K562 (cell line): ENCODE measurements at regions not wholly inside any gene's neighbourhood (a gene's known extent, or its start where the extent isn't known, plus 50 kb on each side); places are given as distances from the start of the nearest gene placed in this dataset.

Source experiments
- ATAC-seq: fragments of 200-7000 bp; cut with Tn5 transposase; 3 replicates; pipeline ENCODE4 v1.9.1; 2020; ENCODE audit warnings: moderate library complexity
- BruUV-seq: library from RNA; stranded (reverse); fragments of 400-500 nt; replicated peaks from 2 replicates; lab custom pipeline; 2021; lab: Mats Ljungman, UMichigan
- CTCF ChIA-PET: fragments of 300-600 bp; formaldehyde crosslinking; extraction: SDS; loops from one replicate; lab custom pipeline; 2021; ENCODE audit warnings: low intra/inter-chr PET ratio; lab: Yijun Ruan, JAX
- POLR2A ChIA-PET: fragments of 300-600, 350-650 bp; sonication (Branson Sonifier 250); formaldehyde crosslinking; extraction: SDS; loops from one replicate; lab custom pipeline; 2021; ENCODE audit warnings: antibody characterized with exemption, inconsistent platforms; lab: Yijun Ruan, JAX
- DNase-seq, 4 experiments: peaks; one replicate each; pipeline versions ENCODE4 v3.0.0 to v3.0.0-alpha.2; 2011 to 2018; ENCODE audit warnings: low spot score in 3 of 4, mixed read lengths in 3 of 4; ENCODE audit errors: extremely low read depth in 1 of 4
- FAIRE-seq: peaks from 2 replicates; lab custom pipeline; 2011; peaks lifted over from hg19 to GRCh38; lab: Jason Lieb, UNC
- H2AFZ ChIP-seq: 2 replicates; pipeline ENCODE4 v1.6.0; 2011; ENCODE audit warnings: low read depth, low read length, control low read depth, inconsistent platforms
- H3K27ac ChIP-seq: fragments of 200-600 bp; 3 replicates; pipeline ENCODE4 v1.8.0; 2011; ENCODE audit warnings: low read depth, mild to moderate bottlenecking, control low read depth, inconsistent platforms, low read length, moderate library complexity, mixed read lengths; ENCODE audit errors: extremely low read depth
- H3K27me3 ChIP-seq, 2 experiments: fragments of 300-600 bp in 1 of 2; 2 replicates in 1 of 2; 3 replicates in 1 of 2; pipeline versions ENCODE4 v1.6.0 to v1.8.0; 2011; ENCODE audit warnings: inconsistent platforms in 2 of 2, low read length in 2 of 2, mild to moderate bottlenecking in 1 of 2, mixed read lengths in 1 of 2, moderate library complexity in 1 of 2; ENCODE audit not compliant: control insufficient read depth in 2 of 2, insufficient read depth in 2 of 2
- H3K36me3 ChIP-seq: fragments of 300-600 bp; 3 replicates; pipeline ENCODE4 v1.8.0; 2011; ENCODE audit warnings: mild to moderate bottlenecking, low read length, inconsistent platforms; ENCODE audit not compliant: control insufficient read depth, insufficient read depth
- H3K4me1 ChIP-seq, 2 experiments: fragments of 200-600 bp in 1 of 2; replicated peaks in 1 of 2; 2 replicates in 1 of 2; 3 replicates in 1 of 2; pipeline versions ENCODE4 v1.5.1 to v1.8.0; 2011; ENCODE audit warnings: inconsistent platforms in 2 of 2, low read length in 2 of 2, mild to moderate bottlenecking in 1 of 2, mixed read lengths in 1 of 2, moderate library complexity in 1 of 2; ENCODE audit not compliant: control insufficient read depth in 2 of 2, insufficient read depth in 2 of 2
- H3K4me2 ChIP-seq: 2 replicates; pipeline ENCODE4 v1.6.1; 2011; ENCODE audit warnings: low read length, control low read depth, inconsistent platforms, mixed read lengths; ENCODE audit not compliant: insufficient read depth
- H3K4me3 ChIP-seq: fragments of 200-600 bp; sonication (generic), shearing (Covaris generic); 2 replicates; pipeline ENCODE4 v1.5.1; 2016; ENCODE audit warnings: control low read depth, inconsistent platforms
- H3K79me2 ChIP-seq: fragments of 200-600 bp; 3 replicates; pipeline ENCODE4 v1.8.0; 2011; ENCODE audit warnings: low read length, inconsistent platforms; ENCODE audit not compliant: control insufficient read depth, insufficient read depth
- H3K9ac ChIP-seq, 2 experiments: 2 replicates each; pipeline versions ENCODE4 v1.6.0 to v1.6.1; 2011; ENCODE audit warnings: low read depth in 2 of 2, low read length in 2 of 2, control low read depth in 1 of 2, inconsistent platforms in 1 of 2, mild to moderate bottlenecking in 1 of 2, mixed read lengths in 1 of 2; ENCODE audit not compliant: insufficient read depth in 1 of 2
- H3K9me1 ChIP-seq: one replicate; pipeline ENCODE4 v1.6.0; 2011; ENCODE audit warnings: inconsistent platforms, mild to moderate bottlenecking, low read length, moderate library complexity; ENCODE audit not compliant: control insufficient read depth, insufficient read depth
- H3K9me3 ChIP-seq: replicated peaks from 2 replicates; pipeline ENCODE4 v1.5.1; 2011; ENCODE audit warnings: low read depth, low read length, inconsistent platforms; ENCODE audit not compliant: control insufficient read depth, insufficient read depth
- H4K20me1 ChIP-seq: replicated peaks from 2 replicates; pipeline ENCODE4 v1.6.1; 2011; ENCODE audit warnings: low read length, inconsistent platforms, mixed read lengths; ENCODE audit not compliant: control insufficient read depth, insufficient read depth
- BACH1 ChIP-seq: fragments of 200-800 bp; sonication (Bioruptor generic); IDR thresholded peaks from 2 replicates; pipeline ENCODE4 v1.6.1; 2016; ENCODE audit warnings: missing genetic modification characterization, missing compliant biosample characterization
- BMI1 ChIP-seq: fragments of 150-350 bp; IDR thresholded peaks from 2 replicates; pipeline ENCODE4 v1.6.1; 2014; ENCODE audit warnings: low read length
- CBFA2T2 ChIP-seq: fragments of 450-650 bp; conservative IDR thresholded peaks from 2 replicates; pipeline ENCODE4 v1.6.1; 2017; ENCODE audit warnings: mild to moderate bottlenecking
- NRF1 ChIP-seq, 2 experiments: fragments of 450-650 bp; IDR thresholded peaks in 1 of 2; conservative IDR thresholded peaks in 1 of 2; 2 replicates each; pipeline ENCODE4 v1.6.1; 2014; ENCODE audit warnings: mild to moderate bottlenecking in 2 of 2
- SFPQ ChIP-seq: fragments of 200-400 bp; formaldehyde crosslinking; IDR thresholded peaks from 2 replicates; pipeline ENCODE4 v1.6.1; 2017; ENCODE audit warnings: mild to moderate bottlenecking, low read depth, low read length, moderate library complexity
- SMARCA4 ChIP-seq: fragments of 450-650 bp; IDR thresholded peaks from 2 replicates; pipeline ENCODE4 v1.6.1; 2016
- SREBF1 ChIP-seq: fragments of 150-350 bp; IDR thresholded peaks from 2 replicates; pipeline ENCODE4 v1.6.1; 2014; ENCODE audit warnings: antibody characterized with exemption, low read depth, low read length, borderline replicate concordance
- ZNF766 ChIP-seq: fragments of 200-800 bp; sonication (Bioruptor generic); conservative IDR thresholded peaks from 2 replicates; pipeline ENCODE4 v1.6.1; 2016; ENCODE audit warnings: missing genetic modification characterization, missing compliant biosample characterization
- WGBS: fragments of 100-300 bp; shearing (Covaris generic); methylation state at CpG from one replicate; pipeline ENCODE4 v1.1.6; 2016; ENCODE audit warnings: low coverage, mixed read lengths; ENCODE audit not compliant: insufficient coverage; ENCODE audit errors: missing lambda C conversion rate; 5-methylcytosine and 5-hydroxymethylcytosine counted together
- in situ Hi-C: fragments of 300-500 bp; cut with MboI; formaldehyde crosslinking; loops from 4 replicates; pipeline ENCODE4 v1.15.0; 2018; ENCODE audit warnings: inconsistent platforms, mixed read lengths
- intact Hi-C: fragments of 100-400 bp; cut with micrococcal nuclease; formaldehyde crosslinking; loops from 2 replicates; pipeline ENCODE4 v1.14.2; 2022

- Histone ChIP-seq H3K4me2 (no peak overlapping the region), H3K27ac (no peak overlapping the region), H3K9me3 (no peaks in the 10 kb centered on the region), H3K9me1 (no peaks in the 10 kb centered on the region), H4K20me1 (no peaks in the 10 kb centered on the region), H3K27me3 (no peaks in the 10 kb centered on the region), H3K36me3 (no peaks in the 10 kb centered on the region), H3K79me2 (no peaks in the 10 kb centered on the region), H3K4me3 (no peak overlapping the region), H3K9ac (no peak overlapping the region), H2AFZ (no peak overlapping the region), H3K4me1 (no peaks in the 10 kb centered on the region)
- FAIRE-seq (no peak), DNase-seq (no peak), ATAC-seq (no peak)
- in situ Hi-C loops: no loop called here
- WGBS: 0% methylated on average over 2 of the region's 2 CpGs
- no TSS peak for BruUV-seq
- ChIA-PET POLR2A (no interaction called here), CTCF (no interaction called here)
- intact Hi-C loops: no loop called here
- TF ChIP-seq BMI1 (no peak), NRF1 (conservative IDR thresholded peaks at IDR 0.05 in 1 of 2, IDR thresholded peaks at IDR 0.05 in 1 of 2) (no peak), SREBF1 (no peak), SMARCA4 (no peak), CBFA2T2 (no peak), BACH1 (tag) (no peak), ZNF766 (CRISPR knock-in tag) (no peak), SFPQ (no peak)
Observed at GRCh38 chr1:96882096-96882495, 160.5 kb downstream of the PTBP2 start.
